H1 (cell line): ENCODE measurements at regions not wholly inside any gene's neighbourhood (a gene's known extent, or its start where the extent isn't known, plus 50 kb on each side); places are given as distances from the start of the nearest gene placed in this dataset.

Source experiments
- CTCF ChIA-PET: fragments of 300-600 bp; sonication (Branson Sonifier 250); formaldehyde crosslinking; loops from one replicate; lab custom pipeline; 2021; ENCODE audit not compliant: partially characterized antibody; lab: Charles Lee
- POLR2A ChIA-PET: fragments of 300-600 bp; sonication (Branson Sonifier 250); formaldehyde crosslinking; loops from one replicate; lab custom pipeline; 2021; ENCODE audit warnings: inconsistent platforms; ENCODE audit not compliant: partially characterized antibody; lab: Charles Lee
- DNase-seq, 2 experiments: peaks; one replicate each; pipeline versions ENCODE4 v3.0.0 to v3.0.0-alpha.2; 2010 to 2022; ENCODE audit warnings: low spot score in 2 of 2, low read depth in 1 of 2, mixed read lengths in 1 of 2
- FAIRE-seq: peaks from 2 replicates; lab custom pipeline; 2011; peaks lifted over from hg19 to GRCh38; lab: Jason Lieb, UNC
- H2AFZ ChIP-seq: 2 replicates; pipeline ENCODE4 v1.8.1; 2012; ENCODE audit warnings: low read length, inconsistent platforms
- H2AK5ac ChIP-seq: 2 replicates; pipeline ENCODE4 v1.6.1; 2013; ENCODE audit warnings: low read depth, low read length
- H2BK120ac ChIP-seq: replicated peaks from 2 replicates; pipeline ENCODE3; 2013; ENCODE audit warnings: low read depth, low read length, inconsistent platforms
- H2BK12ac ChIP-seq: 2 replicates; pipeline ENCODE4 v1.6.1; 2013; ENCODE audit warnings: low read depth, low read length
- H2BK15ac ChIP-seq: 2 replicates; pipeline ENCODE4 v1.6.1; 2013; ENCODE audit warnings: low read length
- H2BK20ac ChIP-seq: 2 replicates; pipeline ENCODE4 v1.6.1; 2013; ENCODE audit warnings: low read length
- H2BK5ac ChIP-seq: 2 replicates; pipeline ENCODE4 v1.6.1; 2013; ENCODE audit warnings: low read depth, low read length
- H3K14ac ChIP-seq: 2 replicates; pipeline ENCODE4 v1.6.1; 2013; ENCODE audit warnings: inconsistent platforms; ENCODE audit not compliant: insufficient read length
- H3K18ac ChIP-seq: 2 replicates; pipeline ENCODE4 v1.6.1; 2013; ENCODE audit warnings: low read length; ENCODE audit errors: extremely low read depth
- H3K23ac ChIP-seq: 2 replicates; pipeline ENCODE4 v1.6.1; 2013; ENCODE audit warnings: inconsistent platforms; ENCODE audit not compliant: insufficient read length
- H3K23me2 ChIP-seq: 2 replicates; pipeline ENCODE4 v1.6.1; 2013; ENCODE audit warnings: low read depth, low read length
- H3K27ac ChIP-seq: 2 replicates; pipeline ENCODE4 v1.6.1; 2011; ENCODE audit warnings: low read depth, low read length, inconsistent platforms
- H3K27me3 ChIP-seq, 4 experiments: replicated peaks in 1 of 4; 1 replicate in 1 of 4; 2 replicates in 3 of 4; pipeline versions ENCODE4 v1.6.1 to v1.8.1; 2011 to 2013; ENCODE audit warnings: low read length in 3 of 4, mild to moderate bottlenecking in 3 of 4, inconsistent platforms in 2 of 4, mixed read lengths in 2 of 4, moderate library complexity in 1 of 4; ENCODE audit not compliant: control insufficient read depth in 3 of 4, insufficient read depth in 3 of 4; ENCODE audit errors: extremely low read depth in 1 of 4
- H3K36me3 ChIP-seq, 4 experiments: 2 replicates each; pipeline versions ENCODE4 v1.6.1 to v1.8.1; 2011 to 2013; ENCODE audit warnings: mild to moderate bottlenecking in 4 of 4, low read length in 3 of 4, moderate library complexity in 2 of 4, control low read depth in 1 of 4, inconsistent platforms in 1 of 4; ENCODE audit not compliant: insufficient read depth in 4 of 4, control insufficient read depth in 2 of 4
- H3K4ac ChIP-seq: replicated peaks from 2 replicates; pipeline ENCODE3; 2013; ENCODE audit warnings: low read length, low read depth, mixed read lengths, inconsistent platforms; ENCODE audit not compliant: insufficient read length
- H3K4me1 ChIP-seq, 4 experiments: replicated peaks in 1 of 4; 1 replicate in 1 of 4; 2 replicates in 3 of 4; pipeline versions ENCODE4 v1.6.1 to v1.8.1; 2011 to 2013; ENCODE audit warnings: low read length in 3 of 4, inconsistent platforms in 2 of 4, mixed read lengths in 1 of 4; ENCODE audit not compliant: insufficient read depth in 4 of 4, control insufficient read depth in 3 of 4
- H3K4me2 ChIP-seq, 2 experiments: 2 replicates each; pipeline versions ENCODE4 v1.6.1 to v1.8.1; 2011 to 2013; ENCODE audit warnings: low read depth in 2 of 2, low read length in 2 of 2, control low read depth in 1 of 2, inconsistent platforms in 1 of 2, mild to moderate bottlenecking in 1 of 2; ENCODE audit not compliant: insufficient read depth in 1 of 2
- H3K4me3 ChIP-seq, 4 experiments: fragments of 200-600, 300-600 bp in 1 of 4; sonication (generic), shearing (Covaris generic), sonication (Bioruptor Twin) in 1 of 4; 2 replicates each; pipeline versions ENCODE4 v1.5.1 to v1.8.1; 2011 to 2016; ENCODE audit warnings: low read length in 4 of 4, low read depth in 3 of 4, control low read depth in 2 of 4, inconsistent platforms in 2 of 4, mild to moderate bottlenecking in 2 of 4, mixed read lengths in 1 of 4, moderate library complexity in 1 of 4; ENCODE audit not compliant: insufficient read depth in 2 of 4; ENCODE audit errors: extremely low read depth in 1 of 4
- H3K56ac ChIP-seq: replicated peaks from 2 replicates; pipeline ENCODE3; 2013; ENCODE audit warnings: low read depth, mild to moderate bottlenecking, mixed read lengths, low read length, inconsistent platforms; ENCODE audit not compliant: insufficient read length
- H3K79me1 ChIP-seq: 2 replicates; pipeline ENCODE4 v1.6.1; 2013; ENCODE audit warnings: low read depth, low read length, control low read depth
- H3K79me2 ChIP-seq, 2 experiments: 2 replicates each; pipeline versions ENCODE4 v1.6.1 to v1.8.1; 2012 to 2013; ENCODE audit warnings: low read length in 2 of 2, mild to moderate bottlenecking in 2 of 2, inconsistent platforms in 1 of 2; ENCODE audit not compliant: insufficient read depth in 2 of 2, control insufficient read depth in 1 of 2
- H3K9ac ChIP-seq, 4 experiments: replicated peaks in 1 of 4; 1 replicate in 1 of 4; 2 replicates in 3 of 4; pipeline versions ENCODE4 v1.6.1 to v1.8.1; 2011 to 2013; ENCODE audit warnings: low read depth in 3 of 4, low read length in 3 of 4, control low read depth in 2 of 4, mild to moderate bottlenecking in 2 of 4, moderate library complexity in 2 of 4, inconsistent platforms in 1 of 4; ENCODE audit errors: extremely low read depth in 1 of 4
- H3K9me3 ChIP-seq, 2 experiments: 2 replicates each; pipeline versions ENCODE4 v1.6.1 to v1.8.1; 2012 to 2013; ENCODE audit warnings: mild to moderate bottlenecking in 2 of 2, moderate library complexity in 2 of 2, control low read depth in 1 of 2, inconsistent platforms in 1 of 2, low read depth in 1 of 2, low read length in 1 of 2, mixed read lengths in 1 of 2; ENCODE audit not compliant: insufficient read depth in 2 of 2
- H4K20me1 ChIP-seq, 2 experiments: replicated peaks in 1 of 2; 2 replicates each; pipeline versions ENCODE3 to v1.8.1; 2011 to 2013; ENCODE audit warnings: inconsistent platforms in 2 of 2, low read length in 2 of 2, mild to moderate bottlenecking in 1 of 2; ENCODE audit not compliant: insufficient read depth in 2 of 2, control insufficient read depth in 1 of 2
- H4K5ac ChIP-seq: 2 replicates; pipeline ENCODE4 v1.6.1; 2013; ENCODE audit warnings: low read length, low read depth, mixed read lengths, inconsistent platforms; ENCODE audit not compliant: insufficient read length
- H4K8ac ChIP-seq: 2 replicates; pipeline ENCODE4 v1.8.0; 2013; ENCODE audit warnings: mild to moderate bottlenecking, moderate library complexity, low read length, inconsistent platforms; ENCODE audit not compliant: insufficient read depth; ENCODE audit errors: extremely low read depth
- H4K91ac ChIP-seq: replicated peaks from 2 replicates; pipeline ENCODE3; 2013; ENCODE audit warnings: low read length, mixed read lengths, inconsistent platforms; ENCODE audit not compliant: insufficient read length
- PHF8 ChIP-seq: fragments of 200-600 bp; sonication (generic); conservative IDR thresholded peaks from 2 replicates; pipeline ENCODE4 v1.7.1; 2012; ENCODE audit warnings: low read depth, mild to moderate bottlenecking, inconsistent platforms, low read length, moderate library complexity
- SIX5 ChIP-seq: IDR thresholded peaks from 2 replicates; pipeline ENCODE4 v1.6.1; 2011; ENCODE audit warnings: mild to moderate bottlenecking, low read depth, low read length
- WGBS, 2 experiments: shearing (Covaris generic) in 1 of 2; methylation state at CpG; one replicate each; pipeline versions ENCODE4 v1.1.6 to v1.1.7; 2013 to 2015; ENCODE audit warnings: low lambda C conversion rate in 2 of 2, mixed read lengths in 2 of 2, inconsistent platforms in 1 of 2, low coverage in 1 of 2, missing lambda C conversion rate in 1 of 2; ENCODE audit not compliant: insufficient replicate concordance in 2 of 2, insufficient coverage in 1 of 2, insufficient read length in 1 of 2; ENCODE audit errors: extremely low coverage in 1 of 2, missing lambda C conversion rate in 1 of 2; 5-methylcytosine and 5-hydroxymethylcytosine counted together

- Histone ChIP-seq H3K27me3 (peaks cover 0 to 2% (median 0%) of the 10 kb centered on the region in 4 experiments; a peak in 2 of 7 replicates), H3K79me2 (no peaks in the 10 kb centered on the region), H3K4ac (no peak overlapping the region), H3K4me2 (no peak overlapping the region), H3K27ac (no peak overlapping the region), H2BK20ac (peak overlapping the region; percentile 94), H2BK15ac (peak overlapping the region; percentile 46; the same call in 1 of the 2 replicates), H4K5ac (no peak overlapping the region), H2BK12ac (peak overlapping the region; percentile 63; the same call in 1 of the 2 replicates), H3K18ac (peak overlapping the region; percentile 71), H2BK5ac (peak overlapping the region; percentile 10; the same call in 1 of the 2 replicates), H4K8ac (no peak overlapping the region), H3K23me2 (no peaks in the 10 kb centered on the region), H2BK120ac (peak overlapping the region; percentile 49), H3K4me1 (peaks cover 3 to 25% (median 12%) of the 10 kb centered on the region in 4 experiments), H3K23ac (no peak overlapping the region), H4K91ac (peak overlapping the region; percentile 87), H2AK5ac (no peak overlapping the region), H3K79me1 (no peaks in the 10 kb centered on the region), H2AFZ (no peak overlapping the region), H4K20me1 (no peaks in the 10 kb centered on the region), H3K9ac (no peak overlapping the region), H3K4me3 (no peak overlapping the region), H3K14ac (no peak overlapping the region), H3K9me3 (no peaks in the 10 kb centered on the region), H3K36me3 (no peaks in the 10 kb centered on the region), H3K56ac (no peak overlapping the region)
- POLR2A ChIA-PET, result interaction anchor here (0.9 to 3.1 kb wide), 3 partner anchors 15 to 147 kb away, joined by 3 to 15 read pairs (median 5); no protein-coding TSS in a partner anchor
- 88% methylated on average over 5 of the region's 5 CpGs; no CpG with 5 or more reads in 1 of the 2 experiments for WGBS, 2 experiments
- FAIRE-seq (no peak), DNase-seq (peak in 1 of 2 experiments; percentile 42)
- CTCF ChIA-PET, result interaction anchor here (1.3 to 2.0 kb wide), 5 partner anchors 11 to 228 kb away, joined by 3 to 6 read pairs (median 5); no protein-coding TSS in a partner anchor
- no peak for TF ChIP-seq SIX5
- TF ChIP-seq PHF8, result no peak
Observed at GRCh38 chr1:38284953-38285352, 238.4 kb upstream of the POU3F1 start.
